ENCODE measurements at regions not wholly inside any gene's neighbourhood (a gene's known extent, or its start where the extent isn't known, plus 50 kb on each side); places are given as distances from the start of the nearest gene placed in this dataset.
A peak's percentile ranks its signal among the peaks of the same experiment; 100 is the strongest.

- BruUV-seq (replicated peaks) = no TSS peak
These were observed 51.3 kb downstream of the RTL9 start for GRCh38 chrX:110409925-110410324.

More at GRCh38 chrX:110409925-110410324, 51.3 kb downstream of the RTL9 start:
- H3K79me2 ChIP-seq (ENCODE audit: control insufficient read depth, insufficient read depth, low read length) = no peaks in the 10 kb centered on the region
- CTCF ChIA-PET = interaction anchor here (1.3 to 11.3 kb wide), 4 partner anchors 14 to 264 kb away, joined by 3 to 286 read pairs (median 46); no protein-coding TSS in a partner anchor
- H3K9me3 ChIP-seq (replicated peaks; ENCODE audit: control insufficient read depth, insufficient read depth, low read length) = no peaks in the 10 kb centered on the region
- POLR2A ChIA-PET = no interaction called here
- no peak overlapping the region for H2AFZ ChIP-seq (ENCODE audit: low read depth, low read length)
- H3K9ac ChIP-seq (replicated peaks; ENCODE audit: extremely low read depth, insufficient read depth, low read length) = no peak overlapping the region
- DNase-seq (ENCODE audit: low read depth, low spot score) (peak; percentile 41), FAIRE-seq (peak; percentile 92)
- H3K4me1 ChIP-seq (ENCODE audit: control insufficient read depth, extremely low read depth, insufficient read depth, low read length) = peaks cover 7% of the 10 kb centered on the region
- peak overlapping the region; percentile 24 for H3K27ac ChIP-seq (ENCODE audit: insufficient read depth, low read depth, low read length)
- H3K9me1 ChIP-seq (replicated peaks; ENCODE audit: control insufficient read depth, extremely low read depth, insufficient read depth, low read length) = no peaks in the 10 kb centered on the region
- dilution Hi-C loops (cut with MboI; ENCODE audit: extremely low pct_ligation_motif_present, low sequenced_read_pairs) (loop anchor here (10.0 kb wide), 1 partner anchor 255 kb away; no protein-coding TSS in a partner anchor), intact Hi-C loops (cut with micrococcal nuclease) (loop anchor here (2.0 kb wide), 1 partner anchor 91 kb away; the partner anchor contains the start of gene AMMECR1)
- TF ChIP-seq JUN (IDR thresholded peaks at IDR 0.05; ENCODE audit: borderline replicate concordance, insufficient read depth, insufficient read length, low read depth) = peak; percentile 44
- TF ChIP-seq FOS (IDR thresholded peaks at IDR 0.05; ENCODE audit: borderline replicate concordance, insufficient read depth, low read length) = peak; percentile 89
- no peak for TF ChIP-seq POLR2A (IDR thresholded peaks at IDR 0.05; ENCODE audit: low read depth, low read length)
- TF ChIP-seq POLR2AphosphoS5 (IDR thresholded peaks at IDR 0.05; ENCODE audit: insufficient read depth, low read depth, low read length) = no peak
- no peak for TF ChIP-seq MAX (IDR thresholded peaks at IDR 0.05; ENCODE audit: insufficient read depth, insufficient read length)
- TF ChIP-seq GATA2 (IDR thresholded peaks at IDR 0.05; ENCODE audit: insufficient read depth, insufficient read length, low read depth, low read length) = no peak
- TF ChIP-seq EZH2 (IDR thresholded peaks at IDR 0.05; ENCODE audit: borderline replicate concordance, low read depth, low read length, severe bottlenecking) = no peak
- TF ChIP-seq MYC (IDR thresholded peaks at IDR 0.05; ENCODE audit: low read depth, low read length) = no peak
- TF ChIP-seq CTCF (IDR thresholded peaks at IDR 0.05; ENCODE audit: extremely low read depth in 1 of 2, insufficient read depth in 1 of 2, low read depth in 1 of 2, low read length in 2 of 2) = no peak
- no peaks in the 10 kb centered on the region for H3K27me3 ChIP-seq (ENCODE audit: control insufficient read depth in 2 of 2, insufficient read depth in 2 of 2, low read length in 2 of 2)
- H3K4me2 ChIP-seq (ENCODE audit: insufficient read depth, low read length) = no peak overlapping the region
- H3K36me3 ChIP-seq (ENCODE audit: control insufficient read depth in 2 of 2, extremely low read depth in 1 of 2, insufficient read depth in 2 of 2, low read length in 2 of 2) = no peaks in the 10 kb centered on the region
- no peak overlapping the region for H3K4me3 ChIP-seq (replicated peaks in 1 of 3; ENCODE audit: insufficient read depth in 1 of 3, low read depth in 1 of 3, low read length in 3 of 3)
- H4K20me1 ChIP-seq (replicated peaks; ENCODE audit: control insufficient read depth, extremely low read depth, insufficient read depth, low read length) = no peaks in the 10 kb centered on the region
